ENCODE measurements at regions not wholly inside any gene's neighbourhood (a gene's known extent, or its start where the extent isn't known, plus 50 kb on each side); places are given as distances from the start of the nearest gene placed in this dataset.

- Histone ChIP-seq H3K27ac (no peak overlapping the region), H3K36me3 (no peaks in the 10 kb centered on the region), H3K4me3 (no peak overlapping the region), H3K4me1 (peaks cover 0 to 13% (median 0%) of the 10 kb centered on the region in 4 donors), H3K9me3 (no peaks in the 10 kb centered on the region), H3K27me3 (no peaks in the 10 kb centered on the region)
- TF ChIP-seq CTCF (IDR thresholded peaks at IDR 0.05) = no peak
- no peak for DNase-seq
- intact Hi-C loops (cut with DNase I; ENCODE audit: low total_unique reads) = no loop called here
Measured at GRCh38 chr13:73901324-73902068, 232.7 kb downstream of the KLF12 start.

DNA sequence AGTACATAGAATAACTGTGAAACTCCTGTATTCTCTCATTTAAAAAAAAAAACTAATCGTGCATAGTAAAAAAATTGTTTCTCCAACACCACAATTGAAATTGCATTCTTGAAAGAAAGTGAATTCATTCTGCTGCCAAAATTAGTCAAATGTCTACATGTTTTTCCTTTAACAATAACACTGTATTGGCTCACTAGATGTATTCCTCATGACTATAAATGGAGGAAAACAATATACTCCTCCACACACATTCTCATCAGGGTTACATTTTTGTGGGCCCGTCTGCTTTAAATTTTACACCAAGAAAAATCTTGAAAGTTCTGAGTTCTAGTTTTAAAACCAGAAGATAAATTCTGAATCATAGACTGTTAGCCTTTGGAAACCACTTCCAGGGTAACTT lies 233.6 kb downstream of the KLF12 start:
- Histone ChIP-seq H3K36me3 (no peaks in the 10 kb centered on the region), H3K4me1 (peaks cover 0 to 13% (median 0%) of the 10 kb centered on the region in 4 donors), H3K27ac (no peak overlapping the region), H3K9me3 (no peaks in the 10 kb centered on the region), H3K4me3 (no peak overlapping the region), H3K27me3 (no peaks in the 10 kb centered on the region)
- DNase-seq = no peak
- intact Hi-C loops (cut with DNase I; ENCODE audit: low total_unique reads) = no loop called here
- no peak for TF ChIP-seq CTCF (IDR thresholded peaks at IDR 0.05)

GRCh38 chr13:73898899-73899298 lies 235.3 kb downstream of the KLF12 start:
- intact Hi-C loops (cut with DNase I; ENCODE audit: low total_unique reads) = no loop called here
- Histone ChIP-seq H3K27me3 (no peaks in the 10 kb centered on the region), H3K9me3 (no peaks in the 10 kb centered on the region), H3K4me3 (no peak overlapping the region), H3K27ac (no peak overlapping the region), H3K4me1 (peaks cover 0 to 13% (median 0%) of the 10 kb centered on the region in 4 donors), H3K36me3 (no peaks in the 10 kb centered on the region)
- no peak for DNase-seq
- TF ChIP-seq CTCF (IDR thresholded peaks at IDR 0.05) = no peak

- no peaks in the 10 kb centered on the region for H3K36me3 ChIP-seq
- H3K27me3 ChIP-seq = no peaks in the 10 kb centered on the region
- no peak overlapping the region for H3K4me3 ChIP-seq
- H3K27ac ChIP-seq = no peak overlapping the region
- H3K9me3 ChIP-seq = no peaks in the 10 kb centered on the region
- TF ChIP-seq CTCF (IDR thresholded peaks at IDR 0.05) = no peak
- peaks cover 0 to 13% (median 0%) of the 10 kb centered on the region in 4 donors for H3K4me1 ChIP-seq
- intact Hi-C loops (cut with DNase I; ENCODE audit: low total_unique reads) = no loop called here
- no peak for DNase-seq
Measured at GRCh38 chr13:73898276-73898675, 235.9 kb downstream of the KLF12 start.

GRCh38 chr13:73894995-73895571 lies 239.1 kb downstream of the KLF12 start:
- H3K36me3 ChIP-seq = no peaks in the 10 kb centered on the region
- H3K27me3 ChIP-seq = no peaks in the 10 kb centered on the region
- peaks cover 0 to 15% (median 3%) of the 10 kb centered on the region in 4 donors for H3K4me1 ChIP-seq
- no peak overlapping the region for H3K4me3 ChIP-seq
- TF ChIP-seq CTCF (IDR thresholded peaks at IDR 0.05) = no peak
- no peak for DNase-seq
- H3K9me3 ChIP-seq = no peaks in the 10 kb centered on the region
- no peak overlapping the region for H3K27ac ChIP-seq
- intact Hi-C loops (cut with DNase I; ENCODE audit: low total_unique reads) = no loop called here

Measured in tibial artery (tissue), 4 donors.